Mammary epithelial cell (primary cell): ENCODE measurements at regions not wholly inside any gene's neighbourhood (a gene's known extent, or its start where the extent isn't known, plus 50 kb on each side); places are given as distances from the start of the nearest gene placed in this dataset.

Source experiments
- EZH2 ChIP-seq: IDR thresholded peaks from 2 replicates; pipeline ENCODE4 v1.6.1; 2012; ENCODE audit warnings: low read length, inconsistent platforms, borderline replicate concordance
- TF ChIP-seq, protein P1 (sequence below), 2 donors: IDR thresholded peaks in 1 of 2; conservative IDR thresholded peaks in 1 of 2; 2 replicates each; pipeline ENCODE4 v1.5.1; 2011 to 2012; ENCODE audit warnings: inconsistent platforms in 2 of 2, low read length in 2 of 2, mild to moderate bottlenecking in 2 of 2, control low read depth in 1 of 2, low read depth in 1 of 2; ENCODE audit not compliant: insufficient read depth in 1 of 2; ENCODE audit errors: extremely low read depth in 1 of 2

GRCh38 chr3:98968347-98968746 lies 66.9 kb upstream of the DCBLD2 start:
- TF ChIP-seq, protein P1, sequence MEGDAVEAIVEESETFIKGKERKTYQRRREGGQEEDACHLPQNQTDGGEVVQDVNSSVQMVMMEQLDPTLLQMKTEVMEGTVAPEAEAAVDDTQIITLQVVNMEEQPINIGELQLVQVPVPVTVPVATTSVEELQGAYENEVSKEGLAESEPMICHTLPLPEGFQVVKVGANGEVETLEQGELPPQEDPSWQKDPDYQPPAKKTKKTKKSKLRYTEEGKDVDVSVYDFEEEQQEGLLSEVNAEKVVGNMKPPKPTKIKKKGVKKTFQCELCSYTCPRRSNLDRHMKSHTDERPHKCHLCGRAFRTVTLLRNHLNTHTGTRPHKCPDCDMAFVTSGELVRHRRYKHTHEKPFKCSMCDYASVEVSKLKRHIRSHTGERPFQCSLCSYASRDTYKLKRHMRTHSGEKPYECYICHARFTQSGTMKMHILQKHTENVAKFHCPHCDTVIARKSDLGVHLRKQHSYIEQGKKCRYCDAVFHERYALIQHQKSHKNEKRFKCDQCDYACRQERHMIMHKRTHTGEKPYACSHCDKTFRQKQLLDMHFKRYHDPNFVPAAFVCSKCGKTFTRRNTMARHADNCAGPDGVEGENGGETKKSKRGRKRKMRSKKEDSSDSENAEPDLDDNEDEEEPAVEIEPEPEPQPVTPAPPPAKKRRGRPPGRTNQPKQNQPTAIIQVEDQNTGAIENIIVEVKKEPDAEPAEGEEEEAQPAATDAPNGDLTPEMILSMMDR (conservative IDR thresholded peaks at IDR 0.05 in 1 of 2, IDR thresholded peaks at IDR 0.05 in 1 of 2; ENCODE audit: extremely low read depth in 1 of 2, insufficient read depth in 1 of 2, low read depth in 1 of 2, low read length in 2 of 2), result no peak
- TF ChIP-seq EZH2, result no peak
